ENCODE measurements at regions not wholly inside any gene's neighbourhood (a gene's known extent, or its start where the extent isn't known, plus 50 kb on each side); places are given as distances from the start of the nearest gene placed in this dataset.

DNA sequence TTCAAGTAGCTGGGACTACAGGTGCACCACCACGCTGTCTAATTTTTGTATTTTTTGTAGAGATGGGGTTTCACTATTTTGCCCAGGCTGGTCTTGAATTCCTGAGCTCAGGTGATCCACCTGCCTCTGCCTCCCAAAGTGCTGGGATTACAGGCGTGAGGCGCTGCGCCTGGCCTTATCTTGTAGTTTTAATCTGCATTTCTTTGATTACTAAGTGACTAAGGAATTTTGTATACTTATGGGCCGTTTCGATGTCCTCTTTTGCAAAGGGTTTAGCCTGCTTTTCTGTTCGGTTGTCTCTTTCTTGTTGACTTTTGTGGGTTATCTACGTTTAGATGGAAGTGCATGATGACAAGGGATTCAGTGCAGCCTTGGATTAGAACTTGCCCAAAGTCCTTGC lies 500.6 kb downstream of the QKI start:
- no peak for DNase-seq
- H3K4me3 ChIP-seq (ENCODE audit: low read length): no peak overlapping the region
- H3K4me1 ChIP-seq (ENCODE audit: control insufficient read depth, insufficient read depth, low read length): no peaks in the 10 kb centered on the region
- no peak overlapping the region for H3K27ac ChIP-seq (ENCODE audit: low read length)
- no CpG with 5 or more reads among the region's 8 CpGs for WGBS (ENCODE audit: insufficient coverage, low lambda C conversion rate)
- no peaks in the 10 kb centered on the region for H3K9me3 ChIP-seq (ENCODE audit: control insufficient read depth, low read depth, low read length)
- no peaks in the 10 kb centered on the region for H3K36me3 ChIP-seq (ENCODE audit: control insufficient read depth, insufficient read depth, low read length)
- no peaks in the 10 kb centered on the region for H3K27me3 ChIP-seq (ENCODE audit: control insufficient read depth, insufficient read depth, low read length)

DNA sequence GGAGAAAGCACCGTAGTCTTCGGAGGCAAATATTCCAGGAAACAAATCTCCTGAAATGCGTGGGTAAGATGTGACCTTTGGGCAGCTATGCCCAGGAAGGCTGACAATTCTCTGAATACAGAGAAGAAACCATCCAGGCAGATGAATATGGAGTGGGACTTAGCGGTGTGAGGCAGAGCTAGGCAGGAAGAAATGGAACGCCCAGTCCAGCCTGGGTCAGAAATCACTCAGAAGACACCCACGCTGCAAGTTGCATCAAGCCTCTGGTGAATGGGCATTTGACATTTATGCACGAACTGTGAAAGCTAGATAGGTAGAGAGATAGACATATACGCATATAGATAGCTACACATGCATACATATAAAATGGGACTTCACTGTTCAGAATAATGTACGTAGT lies 498.5 kb downstream of the QKI start:
- no peak overlapping the region for H3K27ac ChIP-seq (ENCODE audit: low read length)
- DNase-seq: no peak
- H3K27me3 ChIP-seq (ENCODE audit: control insufficient read depth, insufficient read depth, low read length): no peaks in the 10 kb centered on the region
- no peak overlapping the region for H3K4me3 ChIP-seq (ENCODE audit: low read length)
- no peaks in the 10 kb centered on the region for H3K4me1 ChIP-seq (ENCODE audit: control insufficient read depth, insufficient read depth, low read length)
- no peaks in the 10 kb centered on the region for H3K36me3 ChIP-seq (ENCODE audit: control insufficient read depth, insufficient read depth, low read length)
- H3K9me3 ChIP-seq (ENCODE audit: control insufficient read depth, low read depth, low read length): no peaks in the 10 kb centered on the region
- WGBS (ENCODE audit: insufficient coverage, low lambda C conversion rate): 100% methylated on average over 2 of the region's 9 CpGs

DNA sequence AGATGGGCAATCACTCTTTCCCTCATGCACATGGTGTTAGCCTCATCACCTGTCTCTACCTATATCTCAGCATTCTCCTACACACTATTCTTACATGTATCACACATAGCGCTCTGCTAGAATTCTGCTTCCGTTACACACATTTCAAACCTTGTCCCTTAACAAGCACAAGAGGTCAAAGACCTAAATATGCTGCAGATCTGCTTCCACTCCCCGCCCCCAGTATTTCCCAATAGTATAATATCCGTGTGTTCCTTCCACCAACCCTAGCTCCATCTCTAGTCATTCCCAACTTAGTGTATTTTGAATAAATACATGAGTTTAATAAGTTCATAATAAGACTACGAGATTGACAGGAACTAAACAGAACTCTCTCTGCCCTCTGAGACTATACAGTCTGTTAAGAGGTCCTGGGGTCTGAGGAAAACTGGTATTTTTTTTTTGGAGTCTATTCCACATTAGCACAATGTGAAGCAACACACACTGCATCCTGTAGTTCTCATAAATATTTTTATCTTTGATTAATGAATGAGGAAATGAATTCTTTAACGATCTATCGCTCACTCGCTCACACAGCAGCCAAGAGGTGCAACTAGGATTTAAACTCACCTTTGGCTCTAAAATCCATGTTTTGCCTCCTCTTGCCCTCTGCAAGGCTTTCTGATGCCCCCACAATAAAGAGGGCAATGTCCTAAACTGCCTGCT lies 491.6 kb downstream of the QKI start:
- Histone ChIP-seq H3K4me3 (ENCODE audit: low read length) (no peak overlapping the region), H3K27ac (ENCODE audit: low read length) (no peak overlapping the region), H3K9me3 (ENCODE audit: control insufficient read depth, low read depth, low read length) (no peaks in the 10 kb centered on the region), H3K4me1 (ENCODE audit: control insufficient read depth, insufficient read depth, low read length) (no peaks in the 10 kb centered on the region), H3K27me3 (ENCODE audit: control insufficient read depth, insufficient read depth, low read length) (no peaks in the 10 kb centered on the region), H3K36me3 (ENCODE audit: control insufficient read depth, insufficient read depth, low read length) (no peaks in the 10 kb centered on the region)
- DNase-seq: no peak
- WGBS (ENCODE audit: insufficient coverage, low lambda C conversion rate): no CpG with 5 or more reads among the region's 8 CpGs

DNA sequence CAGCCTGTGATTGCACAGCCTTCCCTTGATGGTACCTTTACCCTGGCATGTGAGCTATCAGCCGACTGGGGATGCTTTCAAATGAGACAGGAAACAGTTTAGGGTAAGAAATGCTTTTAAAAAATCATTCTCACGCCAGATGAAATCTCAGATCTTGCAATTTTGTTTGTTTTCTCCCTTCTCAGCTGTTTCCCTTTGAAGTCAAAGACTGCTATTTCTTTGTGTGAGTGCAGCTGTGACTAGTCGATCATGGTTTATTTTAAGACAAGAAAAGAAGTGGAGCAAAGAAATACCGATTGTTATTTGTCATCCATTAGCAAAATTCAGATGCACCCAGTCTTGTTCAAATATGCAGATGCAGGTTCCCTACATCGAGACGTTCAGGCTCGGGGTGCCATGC lies 489.7 kb downstream of the QKI start:
- DNase-seq: no peak
- no peaks in the 10 kb centered on the region for H3K27me3 ChIP-seq (ENCODE audit: control insufficient read depth, insufficient read depth, low read length)
- no peak overlapping the region for H3K27ac ChIP-seq (ENCODE audit: low read length)
- no peaks in the 10 kb centered on the region for H3K4me1 ChIP-seq (ENCODE audit: control insufficient read depth, insufficient read depth, low read length)
- H3K9me3 ChIP-seq (ENCODE audit: control insufficient read depth, low read depth, low read length): no peaks in the 10 kb centered on the region
- no peak overlapping the region for H3K4me3 ChIP-seq (ENCODE audit: low read length)
- H3K36me3 ChIP-seq (ENCODE audit: control insufficient read depth, insufficient read depth, low read length): no peaks in the 10 kb centered on the region
- 60% methylated on average over 1 of the region's 7 CpGs for WGBS (ENCODE audit: insufficient coverage, low lambda C conversion rate)

DNA sequence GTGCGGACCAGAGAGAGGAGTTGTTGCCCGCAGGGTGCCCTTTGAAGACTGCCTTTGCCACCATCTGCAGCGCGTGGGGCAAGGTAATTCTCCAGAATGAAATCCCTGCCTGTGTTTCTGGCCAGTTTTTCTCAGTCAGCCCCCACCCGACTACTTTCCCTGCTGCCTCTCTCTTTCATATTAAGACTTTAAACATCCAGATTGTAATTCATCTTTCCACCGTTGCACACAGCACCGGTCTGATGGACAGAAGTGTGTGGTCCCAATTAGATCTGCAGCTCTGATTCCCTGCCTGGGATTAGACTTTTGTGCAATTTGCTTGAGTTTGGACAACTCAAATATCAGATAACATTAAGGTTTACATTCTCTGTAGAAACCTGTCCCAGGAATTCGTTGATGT lies 489.0 kb downstream of the QKI start:
- H3K9me3 ChIP-seq (ENCODE audit: control insufficient read depth, low read depth, low read length): no peaks in the 10 kb centered on the region
- H3K27me3 ChIP-seq (ENCODE audit: control insufficient read depth, insufficient read depth, low read length): no peaks in the 10 kb centered on the region
- no CpG with 5 or more reads among the region's 8 CpGs for WGBS (ENCODE audit: insufficient coverage, low lambda C conversion rate)
- H3K4me3 ChIP-seq (ENCODE audit: low read length): no peak overlapping the region
- no peaks in the 10 kb centered on the region for H3K4me1 ChIP-seq (ENCODE audit: control insufficient read depth, insufficient read depth, low read length)
- H3K27ac ChIP-seq (ENCODE audit: low read length): no peak overlapping the region
- no peak for DNase-seq
- H3K36me3 ChIP-seq (ENCODE audit: control insufficient read depth, insufficient read depth, low read length): no peaks in the 10 kb centered on the region

DNA sequence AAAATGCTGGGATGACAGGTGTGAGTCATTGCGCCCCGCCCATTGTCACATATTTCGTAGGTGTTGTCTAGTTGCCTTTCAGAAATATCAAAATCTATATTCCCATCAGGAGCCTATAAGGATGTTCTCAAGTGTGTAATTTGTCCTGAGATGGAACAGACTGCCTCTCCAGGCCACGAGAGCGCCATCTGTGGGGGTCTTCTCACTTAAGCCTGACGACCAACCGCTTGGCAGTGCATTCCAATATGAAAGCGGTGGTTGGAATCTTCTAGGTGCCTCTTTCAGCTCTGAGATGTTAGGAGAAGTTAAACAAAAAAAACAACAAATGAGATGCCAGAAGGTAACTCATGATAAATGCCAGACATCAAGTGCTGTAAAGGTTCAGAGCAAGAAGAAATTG lies 488.5 kb downstream of the QKI start:
- no peaks in the 10 kb centered on the region for H3K27me3 ChIP-seq (ENCODE audit: control insufficient read depth, insufficient read depth, low read length)
- H3K4me1 ChIP-seq (ENCODE audit: control insufficient read depth, insufficient read depth, low read length): no peaks in the 10 kb centered on the region
- WGBS (ENCODE audit: insufficient coverage, low lambda C conversion rate): no CpG with 5 or more reads among the region's 8 CpGs
- H3K27ac ChIP-seq (ENCODE audit: low read length): no peak overlapping the region
- no peak overlapping the region for H3K4me3 ChIP-seq (ENCODE audit: low read length)
- DNase-seq: no peak
- H3K36me3 ChIP-seq (ENCODE audit: control insufficient read depth, insufficient read depth, low read length): no peaks in the 10 kb centered on the region
- H3K9me3 ChIP-seq (ENCODE audit: control insufficient read depth, low read depth, low read length): no peaks in the 10 kb centered on the region

DNA sequence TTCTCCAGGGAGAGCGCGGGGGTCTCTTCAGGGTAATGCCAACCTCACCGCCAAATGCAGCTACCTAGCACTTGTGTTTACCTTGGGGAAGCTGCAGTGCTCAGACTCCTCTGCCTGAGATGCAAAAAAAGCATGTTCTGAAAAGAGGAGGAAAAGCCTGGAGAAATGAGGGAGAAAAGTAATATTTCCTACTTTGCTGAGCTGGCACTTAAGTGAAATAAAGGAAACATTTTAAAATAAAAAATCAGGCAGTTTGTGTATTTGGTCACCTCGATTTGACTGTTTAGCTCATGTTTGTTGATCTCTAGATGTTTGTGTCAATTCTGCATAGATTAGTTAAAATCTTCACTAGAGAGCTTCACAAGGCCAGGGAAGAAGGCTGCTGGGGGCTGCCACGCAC lies 487.2 kb downstream of the QKI start:
- H3K36me3 ChIP-seq (ENCODE audit: control insufficient read depth, insufficient read depth, low read length): no peaks in the 10 kb centered on the region
- no peak for DNase-seq
- H3K4me3 ChIP-seq (ENCODE audit: low read length): no peak overlapping the region
- no peak overlapping the region for H3K27ac ChIP-seq (ENCODE audit: low read length)
- H3K4me1 ChIP-seq (ENCODE audit: control insufficient read depth, insufficient read depth, low read length): no peaks in the 10 kb centered on the region
- H3K27me3 ChIP-seq (ENCODE audit: control insufficient read depth, insufficient read depth, low read length): no peaks in the 10 kb centered on the region
- 90% methylated on average over 2 of the region's 5 CpGs for WGBS (ENCODE audit: insufficient coverage, low lambda C conversion rate)
- H3K9me3 ChIP-seq (ENCODE audit: control insufficient read depth, low read depth, low read length): no peaks in the 10 kb centered on the region

DNA sequence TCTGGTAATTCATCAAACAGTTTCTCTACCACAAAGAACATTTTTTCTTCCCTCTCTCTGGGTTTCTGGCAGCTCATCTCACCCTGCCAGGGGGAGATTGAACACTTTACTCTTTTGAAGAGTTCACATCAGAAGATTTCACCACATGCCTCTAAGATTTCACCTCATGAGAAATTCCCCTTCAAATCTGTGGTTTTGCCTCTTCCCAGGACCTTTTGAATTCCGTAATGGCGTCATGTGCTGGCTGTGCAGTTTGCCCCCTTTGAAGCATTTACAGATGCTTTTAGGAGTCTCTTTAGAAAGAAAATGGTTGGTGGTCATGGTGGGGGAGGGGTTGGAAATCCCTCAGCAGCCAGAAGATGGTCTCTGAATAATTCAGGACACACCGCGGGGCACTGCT lies 486.1 kb downstream of the QKI start:
- H3K4me3 ChIP-seq (ENCODE audit: low read length): no peak overlapping the region
- DNase-seq: no peak
- no CpG with 5 or more reads among the region's 4 CpGs for WGBS (ENCODE audit: insufficient coverage, low lambda C conversion rate)
- no peak overlapping the region for H3K27ac ChIP-seq (ENCODE audit: low read length)
- no peaks in the 10 kb centered on the region for H3K36me3 ChIP-seq (ENCODE audit: control insufficient read depth, insufficient read depth, low read length)
- H3K27me3 ChIP-seq (ENCODE audit: control insufficient read depth, insufficient read depth, low read length): no peaks in the 10 kb centered on the region
- H3K4me1 ChIP-seq (ENCODE audit: control insufficient read depth, insufficient read depth, low read length): no peaks in the 10 kb centered on the region
- no peaks in the 10 kb centered on the region for H3K9me3 ChIP-seq (ENCODE audit: control insufficient read depth, low read depth, low read length)

DNA sequence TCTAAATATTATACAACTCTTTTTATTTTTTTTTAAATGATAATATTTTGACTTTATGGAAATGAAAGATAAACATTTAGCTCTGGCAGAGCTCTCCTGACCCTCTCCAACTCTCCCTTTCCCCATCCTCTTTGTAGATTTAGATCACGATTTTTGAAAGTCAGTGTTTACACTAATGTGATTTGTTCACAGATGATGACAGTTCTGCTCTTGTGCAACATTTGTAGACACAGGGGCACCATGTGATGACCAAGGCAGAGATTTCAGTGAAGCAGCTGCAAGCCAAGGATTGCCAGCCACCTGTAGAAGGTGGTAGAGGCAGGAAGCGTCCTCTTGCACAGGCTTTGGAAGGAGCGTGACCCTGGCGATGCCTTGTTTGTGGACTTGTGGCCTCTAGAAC lies 483.2 kb downstream of the QKI start:
- Histone ChIP-seq H3K27ac (ENCODE audit: low read length) (no peak overlapping the region), H3K4me1 (ENCODE audit: control insufficient read depth, insufficient read depth, low read length) (no peaks in the 10 kb centered on the region), H3K9me3 (ENCODE audit: control insufficient read depth, low read depth, low read length) (no peaks in the 10 kb centered on the region), H3K27me3 (ENCODE audit: control insufficient read depth, insufficient read depth, low read length) (no peaks in the 10 kb centered on the region), H3K36me3 (ENCODE audit: control insufficient read depth, insufficient read depth, low read length) (no peaks in the 10 kb centered on the region), H3K4me3 (ENCODE audit: low read length) (no peak overlapping the region)
- no peak for DNase-seq
- no CpG with 5 or more reads among the region's 4 CpGs for WGBS (ENCODE audit: insufficient coverage, low lambda C conversion rate)

DNA sequence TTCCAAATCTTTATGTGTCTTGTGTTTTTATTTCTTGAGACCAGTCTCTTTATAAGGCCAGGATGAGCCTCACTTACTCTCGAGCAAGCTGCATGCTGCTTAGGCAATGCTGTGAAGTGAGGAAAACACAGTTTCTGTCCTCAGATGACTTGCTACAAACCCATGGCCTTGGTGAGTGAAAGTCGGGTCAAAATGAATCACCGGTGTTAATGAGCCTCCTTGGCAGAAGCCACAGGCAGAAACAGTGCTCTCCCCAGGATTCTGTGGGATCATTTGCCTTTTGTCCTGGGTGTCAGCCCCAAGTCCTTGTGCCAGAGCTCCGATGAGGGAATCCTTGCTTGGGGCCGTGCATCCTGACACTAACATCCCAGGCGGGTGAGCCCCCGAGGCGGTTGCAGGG lies 482.5 kb downstream of the QKI start:
- WGBS (ENCODE audit: insufficient coverage, low lambda C conversion rate): no CpG with 5 or more reads among the region's 8 CpGs

DNA sequence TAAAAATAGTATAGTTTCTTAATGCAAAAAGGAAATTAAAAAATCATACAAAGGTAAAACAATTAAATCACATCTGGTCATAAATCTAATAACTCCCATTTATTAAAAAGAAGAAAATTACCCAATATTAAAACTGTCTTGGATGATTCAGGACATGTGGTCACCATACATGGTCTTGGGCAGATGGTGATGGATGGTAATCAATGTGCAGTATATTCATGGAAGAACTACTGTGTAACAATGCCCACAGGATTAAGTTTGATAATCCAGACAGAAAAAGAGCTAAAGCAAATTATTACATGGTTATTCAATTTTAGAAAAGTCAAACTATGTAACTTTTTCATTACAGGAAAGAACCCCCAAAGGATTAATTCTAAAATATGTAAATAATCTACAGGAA lies 480.6 kb downstream of the QKI start:
- Histone ChIP-seq H3K27ac (ENCODE audit: low read length) (no peak overlapping the region), H3K36me3 (ENCODE audit: control insufficient read depth, insufficient read depth, low read length) (no peaks in the 10 kb centered on the region), H3K4me3 (ENCODE audit: low read length) (no peak overlapping the region), H3K9me3 (ENCODE audit: control insufficient read depth, low read depth, low read length) (no peaks in the 10 kb centered on the region), H3K4me1 (ENCODE audit: control insufficient read depth, insufficient read depth, low read length) (no peaks in the 10 kb centered on the region), H3K27me3 (ENCODE audit: control insufficient read depth, insufficient read depth, low read length) (no peaks in the 10 kb centered on the region)
- no peak for DNase-seq

More for the DNA sequence above, 482.5 kb downstream of the QKI start:
- H3K9me3 ChIP-seq (ENCODE audit: control insufficient read depth, low read depth, low read length): no peaks in the 10 kb centered on the region
- H3K4me1 ChIP-seq (ENCODE audit: control insufficient read depth, insufficient read depth, low read length): no peaks in the 10 kb centered on the region
- no peaks in the 10 kb centered on the region for H3K27me3 ChIP-seq (ENCODE audit: control insufficient read depth, insufficient read depth, low read length)
- H3K36me3 ChIP-seq (ENCODE audit: control insufficient read depth, insufficient read depth, low read length): no peaks in the 10 kb centered on the region
- no peak for DNase-seq
- H3K4me3 ChIP-seq (ENCODE audit: low read length): no peak overlapping the region
- H3K27ac ChIP-seq (ENCODE audit: low read length): no peak overlapping the region
